Liver (tissue), 3 donors: ENCODE measurements at regions not wholly inside any gene's neighbourhood (a gene's known extent, or its start where the extent isn't known, plus 50 kb on each side); places are given as distances from the start of the nearest gene placed in this dataset.

ENCODE experiments used
- SP1 ChIP-seq: IDR thresholded peaks from 2 replicates; pipeline ENCODE4 v1.6.1; 2018; ENCODE audit warnings: antibody characterized with exemption, mild to moderate bottlenecking
- TAF1 ChIP-seq: conservative IDR thresholded peaks from 2 replicates; pipeline ENCODE4 v1.6.1; 2016; ENCODE audit warnings: antibody characterized with exemption, mild to moderate bottlenecking
- YY1 ChIP-seq: IDR thresholded peaks from 2 replicates; pipeline ENCODE4 v1.6.1; 2016; ENCODE audit warnings: antibody characterized with exemption, mild to moderate bottlenecking
- TF ChIP-seq, protein P1 (sequence below): fragments of 150-350 bp; IDR thresholded peaks from 2 replicates; pipeline ENCODE4 v1.5.1; 2017; ENCODE audit warnings: improper control_type of control experiment, low read depth, low read length; ENCODE audit not compliant: missing input control
- TF ChIP-seq, protein P2 (sequence below): IDR thresholded peaks from 2 replicates; pipeline ENCODE4 v1.6.1; 2016; ENCODE audit warnings: antibody characterized with exemption
- donor health status: healthy.
- donor health status: healthy.

DNA sequence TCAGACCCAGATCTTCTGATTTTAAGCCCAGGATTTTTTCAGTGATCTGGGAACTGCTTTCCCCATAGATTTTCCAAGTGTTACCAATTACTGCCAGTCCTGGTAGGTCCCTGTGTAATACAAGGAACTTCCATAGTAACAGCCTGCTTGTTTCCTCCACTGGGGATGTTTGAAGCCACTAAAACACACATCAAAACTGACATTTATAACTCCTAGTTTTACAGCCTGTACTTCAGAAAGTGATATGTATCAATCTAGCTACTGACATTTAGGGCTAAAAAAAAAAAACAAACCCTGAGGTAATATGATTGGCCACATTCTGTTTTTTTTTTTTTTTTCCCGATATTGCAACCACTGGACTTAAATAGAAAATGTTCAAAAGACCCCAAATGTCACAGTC is 166.9 kb upstream of the SP4 start:
- TF ChIP-seq YY1 (no peak), TAF1 (no peak), SP1 (no peak)
- TF ChIP-seq, protein P1, sequence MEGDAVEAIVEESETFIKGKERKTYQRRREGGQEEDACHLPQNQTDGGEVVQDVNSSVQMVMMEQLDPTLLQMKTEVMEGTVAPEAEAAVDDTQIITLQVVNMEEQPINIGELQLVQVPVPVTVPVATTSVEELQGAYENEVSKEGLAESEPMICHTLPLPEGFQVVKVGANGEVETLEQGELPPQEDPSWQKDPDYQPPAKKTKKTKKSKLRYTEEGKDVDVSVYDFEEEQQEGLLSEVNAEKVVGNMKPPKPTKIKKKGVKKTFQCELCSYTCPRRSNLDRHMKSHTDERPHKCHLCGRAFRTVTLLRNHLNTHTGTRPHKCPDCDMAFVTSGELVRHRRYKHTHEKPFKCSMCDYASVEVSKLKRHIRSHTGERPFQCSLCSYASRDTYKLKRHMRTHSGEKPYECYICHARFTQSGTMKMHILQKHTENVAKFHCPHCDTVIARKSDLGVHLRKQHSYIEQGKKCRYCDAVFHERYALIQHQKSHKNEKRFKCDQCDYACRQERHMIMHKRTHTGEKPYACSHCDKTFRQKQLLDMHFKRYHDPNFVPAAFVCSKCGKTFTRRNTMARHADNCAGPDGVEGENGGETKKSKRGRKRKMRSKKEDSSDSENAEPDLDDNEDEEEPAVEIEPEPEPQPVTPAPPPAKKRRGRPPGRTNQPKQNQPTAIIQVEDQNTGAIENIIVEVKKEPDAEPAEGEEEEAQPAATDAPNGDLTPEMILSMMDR, result no peak
- TF ChIP-seq, protein P2, sequence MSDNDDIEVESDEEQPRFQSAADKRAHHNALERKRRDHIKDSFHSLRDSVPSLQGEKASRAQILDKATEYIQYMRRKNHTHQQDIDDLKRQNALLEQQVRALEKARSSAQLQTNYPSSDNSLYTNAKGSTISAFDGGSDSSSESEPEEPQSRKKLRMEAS, result no peak
